Epithelial cell of esophagus (primary cell): ENCODE measurements at regions not wholly inside any gene's neighbourhood (a gene's known extent, or its start where the extent isn't known, plus 50 kb on each side); places are given as distances from the start of the nearest gene placed in this dataset.

Experiments used
- DNase-seq: peaks from one replicate; pipeline ENCODE4 v3.0.0; 2010; ENCODE audit warnings: low read depth
- H3K4me3 ChIP-seq: 2 replicates; pipeline ENCODE4 v1.5.1; 2011; ENCODE audit warnings: mild to moderate bottlenecking, low read length, control low read depth
- CTCF ChIP-seq: IDR thresholded peaks from 2 replicates; pipeline ENCODE4 v1.5.1; 2011; ENCODE audit warnings: low read depth, mild to moderate bottlenecking, low read length, control low read depth, inconsistent platforms; ENCODE audit not compliant: insufficient read depth; ENCODE audit errors: missing control alignments

- no peak overlapping the region for H3K4me3 ChIP-seq
- DNase-seq: no peak
- no peak for TF ChIP-seq CTCF
These were observed 252.1 kb downstream of the SEC61B start for GRCh38 chr9:99474186-99474585.

DNA sequence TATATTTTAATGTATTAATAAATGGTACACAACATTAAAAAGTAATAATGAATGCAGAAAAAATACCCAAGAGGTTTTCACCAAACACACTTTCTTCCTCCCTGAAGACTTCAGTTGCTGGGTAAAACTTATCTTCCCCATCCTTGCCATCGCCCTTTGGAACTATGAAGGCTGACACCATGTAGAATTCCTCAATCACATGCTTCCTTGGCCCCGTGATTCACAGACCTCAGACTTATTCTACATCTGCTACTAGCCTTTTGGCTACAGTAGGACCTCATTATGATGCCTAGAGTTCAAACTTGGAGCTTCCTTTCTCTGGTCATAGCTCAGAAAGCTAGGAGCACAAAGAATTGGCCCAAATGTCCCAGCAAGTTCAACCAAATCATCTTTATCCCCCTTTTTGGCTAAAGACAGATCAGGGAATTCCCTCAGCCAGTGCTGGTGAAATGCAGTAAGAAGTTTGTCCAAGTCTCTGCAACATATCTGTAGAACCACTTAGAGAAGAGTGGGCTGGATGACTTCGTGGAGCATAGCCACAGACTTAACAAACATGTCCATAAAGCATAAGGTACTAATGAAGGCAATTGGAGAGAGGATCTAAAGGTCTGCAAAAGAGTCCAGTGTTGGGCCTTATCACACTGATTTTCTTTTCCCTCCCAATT is 253.5 kb downstream of the SEC61B start:
- no peak for TF ChIP-seq CTCF
- no peak for DNase-seq
- no peak overlapping the region for H3K4me3 ChIP-seq

- TF ChIP-seq CTCF: no peak
- DNase-seq: no peak
- H3K4me3 ChIP-seq: no peak overlapping the region
These were observed 256.5 kb downstream of the SEC61B start for GRCh38 chr9:99478469-99479027.

DNA sequence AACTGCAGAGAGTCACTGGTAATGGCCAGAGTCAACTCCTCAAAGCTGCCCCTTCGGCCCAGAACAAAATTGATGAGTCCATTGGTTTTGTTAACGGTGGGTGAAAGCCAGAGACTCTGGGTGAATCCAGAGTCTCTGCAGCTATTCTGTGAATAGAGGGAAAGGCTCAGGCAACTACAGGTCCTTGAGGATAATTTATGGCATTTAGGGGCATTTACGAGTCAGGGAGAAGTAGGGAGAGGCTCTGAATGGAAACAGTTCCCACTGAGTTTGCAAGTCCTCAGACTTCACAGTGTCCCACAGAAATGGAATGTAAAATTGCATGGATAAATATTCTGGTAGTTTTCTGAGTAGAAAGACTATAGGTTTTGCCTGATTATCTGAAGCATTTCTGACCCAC is 257.8 kb downstream of the SEC61B start:
- no peak for DNase-seq
- no peak overlapping the region for H3K4me3 ChIP-seq
- no peak for TF ChIP-seq CTCF

DNA sequence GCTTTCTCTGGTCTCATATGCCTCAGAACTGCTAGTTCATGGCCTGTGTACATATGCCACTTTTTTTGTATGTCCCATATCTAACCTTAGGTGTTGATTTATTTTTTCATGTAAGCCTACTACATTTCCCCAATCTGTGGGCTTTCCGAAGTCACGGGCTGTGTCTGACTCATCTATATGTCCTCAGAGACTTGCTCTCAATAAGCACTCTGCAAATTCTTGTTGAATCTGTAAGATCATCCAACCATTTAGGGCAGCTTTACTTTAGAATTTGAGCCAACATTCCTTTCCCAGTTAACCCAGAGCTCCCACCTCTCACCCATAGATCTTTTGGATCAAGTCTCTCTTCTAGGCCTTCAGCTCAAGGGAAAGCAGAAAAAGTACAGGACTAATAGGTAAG is 263.4 kb downstream of the SEC61B start:
- H3K4me3 ChIP-seq: no peak overlapping the region
- DNase-seq: no peak
- no peak for TF ChIP-seq CTCF

DNA sequence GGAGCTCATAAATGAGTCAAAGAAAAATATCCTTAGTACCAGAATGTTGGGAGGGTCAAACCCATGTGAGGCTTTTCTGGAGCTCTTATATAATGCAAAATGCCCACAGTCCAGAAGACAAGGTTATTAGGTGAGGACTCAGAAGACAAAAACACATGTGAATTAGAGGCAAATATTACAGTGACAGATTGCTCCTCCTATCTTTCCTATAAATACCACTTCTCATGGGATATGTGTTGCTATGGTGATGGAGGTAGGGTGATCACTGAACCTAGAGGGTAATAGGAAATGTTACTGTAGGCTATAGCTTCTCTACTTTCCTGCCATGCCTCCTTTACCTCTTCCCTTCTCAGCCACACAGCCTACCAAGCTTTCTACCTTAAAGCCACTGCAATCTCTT is 264.6 kb downstream of the SEC61B start:
- H3K4me3 ChIP-seq: no peak overlapping the region
- no peak for TF ChIP-seq CTCF
- DNase-seq: no peak
